GM21447 (cell line): ENCODE measurements at regions not wholly inside any gene's neighbourhood (a gene's known extent, or its start where the extent isn't known, plus 50 kb on each side); places are given as distances from the start of the nearest gene placed in this dataset.

Experiments
- ATAC-seq: cut with Tn5 transposase; IDR thresholded peaks from one replicate; pipeline ENCODE4 v1.9.1; 2021; ENCODE audit not compliant: unreplicated experiment

GRCh38 chr2:2565671-2566070 lies 234.6 kb upstream of the MYT1L start:
- ATAC-seq: no peak

- ATAC-seq: no peak
Observed at GRCh38 chr2:2564300-2565078, 233.4 kb upstream of the MYT1L start.

GRCh38 chr2:2563309-2563860 lies 232.3 kb upstream of the MYT1L start:
- ATAC-seq: no peak

GRCh38 chr2:2562867-2563266 lies 231.8 kb upstream of the MYT1L start:
- ATAC-seq: no peak

- no peak for ATAC-seq
Observed at GRCh38 chr2:2561346-2562095, 230.4 kb upstream of the MYT1L start.

GRCh38 chr2:2560374-2561015 lies 229.4 kb upstream of the MYT1L start:
- no peak for ATAC-seq

GRCh38 chr2:2558476-2558875 lies 227.4 kb upstream of the MYT1L start:
- ATAC-seq: no peak

- ATAC-seq: no peak
Observed at GRCh38 chr2:2557475-2557874, 226.4 kb upstream of the MYT1L start.

- ATAC-seq: no peak
Observed at GRCh38 chr2:2550856-2551255, 219.8 kb upstream of the MYT1L start.

GRCh38 chr2:2547911-2548310 lies 216.8 kb upstream of the MYT1L start:
- ATAC-seq: no peak

- ATAC-seq: no peak
Observed at GRCh38 chr2:2547451-2547850, 216.4 kb upstream of the MYT1L start.

- no peak for ATAC-seq
Observed at GRCh38 chr2:2546046-2546445, 215.0 kb upstream of the MYT1L start.

GRCh38 chr2:2542966-2543611 lies 212.0 kb upstream of the MYT1L start:
- ATAC-seq: no peak

GRCh38 chr2:2542316-2542715 lies 211.2 kb upstream of the MYT1L start:
- no peak for ATAC-seq

GRCh38 chr2:2540406-2540805 lies 209.3 kb upstream of the MYT1L start:
- ATAC-seq: no peak

GRCh38 chr2:2536416-2537056 lies 205.5 kb upstream of the MYT1L start:
- no peak for ATAC-seq

GRCh38 chr2:2530334-2530733 lies 199.3 kb upstream of the MYT1L start:
- ATAC-seq: no peak

- no peak for ATAC-seq
Observed at GRCh38 chr2:2528846-2529245, 197.8 kb upstream of the MYT1L start.

GRCh38 chr2:2527148-2527547 lies 196.1 kb upstream of the MYT1L start:
- ATAC-seq: no peak

- no peak for ATAC-seq
Observed at GRCh38 chr2:2524348-2524941, 193.4 kb upstream of the MYT1L start.
